GM12874 (cell line): ENCODE measurements at regions not wholly inside any gene's neighbourhood (a gene's known extent, or its start where the extent isn't known, plus 50 kb on each side); places are given as distances from the start of the nearest gene placed in this dataset.

Experiments used
- TF ChIP-seq, protein P1 (sequence below): IDR thresholded peaks from 2 replicates; pipeline ENCODE4 v1.5.1; 2011; ENCODE audit warnings: low read depth, mild to moderate bottlenecking, control low read depth, low read length, moderate library complexity; ENCODE audit not compliant: insufficient read depth

DNA sequence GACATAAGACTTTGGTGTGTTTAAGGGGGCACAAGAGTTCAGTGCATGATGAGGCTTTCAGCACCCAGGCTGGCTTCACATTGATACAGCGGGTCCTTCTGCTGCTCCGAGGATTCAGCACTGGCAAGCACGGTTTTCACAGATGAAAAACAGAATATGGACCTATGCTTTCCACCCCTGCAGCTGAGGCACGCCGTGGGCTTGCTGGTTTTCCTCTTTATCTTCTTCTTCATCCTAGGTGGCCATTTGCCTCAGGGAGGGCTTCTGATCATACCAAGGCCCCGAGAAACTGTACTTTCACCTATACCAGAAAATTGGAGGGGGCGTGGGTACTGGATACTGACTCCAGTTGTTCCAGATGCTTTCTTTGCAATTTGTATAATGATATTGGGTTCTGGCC is 277.1 kb upstream of the ZNF32 start:
- TF ChIP-seq, protein P1, sequence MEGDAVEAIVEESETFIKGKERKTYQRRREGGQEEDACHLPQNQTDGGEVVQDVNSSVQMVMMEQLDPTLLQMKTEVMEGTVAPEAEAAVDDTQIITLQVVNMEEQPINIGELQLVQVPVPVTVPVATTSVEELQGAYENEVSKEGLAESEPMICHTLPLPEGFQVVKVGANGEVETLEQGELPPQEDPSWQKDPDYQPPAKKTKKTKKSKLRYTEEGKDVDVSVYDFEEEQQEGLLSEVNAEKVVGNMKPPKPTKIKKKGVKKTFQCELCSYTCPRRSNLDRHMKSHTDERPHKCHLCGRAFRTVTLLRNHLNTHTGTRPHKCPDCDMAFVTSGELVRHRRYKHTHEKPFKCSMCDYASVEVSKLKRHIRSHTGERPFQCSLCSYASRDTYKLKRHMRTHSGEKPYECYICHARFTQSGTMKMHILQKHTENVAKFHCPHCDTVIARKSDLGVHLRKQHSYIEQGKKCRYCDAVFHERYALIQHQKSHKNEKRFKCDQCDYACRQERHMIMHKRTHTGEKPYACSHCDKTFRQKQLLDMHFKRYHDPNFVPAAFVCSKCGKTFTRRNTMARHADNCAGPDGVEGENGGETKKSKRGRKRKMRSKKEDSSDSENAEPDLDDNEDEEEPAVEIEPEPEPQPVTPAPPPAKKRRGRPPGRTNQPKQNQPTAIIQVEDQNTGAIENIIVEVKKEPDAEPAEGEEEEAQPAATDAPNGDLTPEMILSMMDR, result no peak

DNA sequence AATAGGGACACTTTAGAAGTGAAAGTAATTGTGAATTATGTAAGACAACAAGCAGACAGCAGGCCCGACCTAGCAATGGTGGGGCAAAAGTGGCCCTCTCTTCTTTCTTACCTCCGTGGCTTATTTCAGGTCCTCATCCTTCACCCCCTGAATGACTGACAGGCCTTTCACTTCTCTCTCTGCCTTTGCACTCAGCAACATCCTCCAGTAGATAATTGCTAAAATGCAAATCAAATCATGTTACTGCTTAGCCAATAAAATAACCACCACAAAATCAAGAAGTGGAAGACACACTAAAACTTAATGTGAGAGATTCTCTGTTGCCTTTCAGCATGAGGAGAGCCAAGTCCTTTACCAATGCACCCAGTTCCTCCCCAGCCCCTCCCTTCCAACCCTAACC is 274.6 kb upstream of the ZNF32 start:
- TF ChIP-seq, protein P1, result no peak

DNA sequence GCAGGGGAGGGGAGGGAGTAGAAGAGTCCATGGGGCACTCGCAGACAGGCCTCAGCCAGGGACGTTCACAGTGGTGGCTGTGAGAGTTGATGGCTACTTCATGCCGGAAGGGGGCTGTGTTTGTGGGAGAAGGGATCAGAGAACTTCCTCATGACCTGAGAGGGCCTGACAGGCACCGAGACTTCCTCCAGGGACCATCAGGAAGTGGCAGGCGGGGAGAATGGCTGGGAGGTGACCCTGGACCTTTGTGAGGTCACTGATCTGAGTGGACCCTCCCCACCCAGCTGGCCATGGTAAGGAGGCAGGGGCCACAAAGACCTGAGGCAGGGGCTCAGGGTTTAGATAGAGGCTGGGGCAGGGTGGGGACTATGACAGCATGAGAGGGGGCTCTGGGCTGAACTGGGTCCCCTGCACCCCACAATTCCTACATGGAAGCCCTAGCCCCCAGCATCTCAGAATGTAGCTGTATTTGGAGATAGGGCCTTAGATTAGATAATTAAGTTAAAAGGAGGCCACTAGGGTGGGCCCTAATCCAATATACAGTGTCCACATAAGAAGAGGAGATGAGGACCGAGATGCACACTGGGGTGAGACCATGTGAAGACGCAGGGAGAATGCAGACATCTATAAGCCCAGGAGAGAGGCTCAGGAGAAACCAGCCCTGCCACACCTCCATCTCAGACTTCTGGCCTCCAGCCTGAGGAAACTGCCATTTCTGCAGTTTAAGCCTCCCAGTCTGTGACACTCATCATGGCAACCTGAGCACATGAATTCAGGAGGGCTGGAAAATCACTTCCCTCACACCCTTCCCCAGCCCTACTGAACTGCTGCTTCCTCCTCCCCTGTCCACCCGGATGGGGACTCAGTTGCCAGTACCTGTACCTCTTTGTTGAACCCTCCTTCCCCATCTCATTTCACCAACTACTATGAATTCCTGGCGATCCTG is 273.9 kb upstream of the ZNF32 start:
- TF ChIP-seq, protein P1, result no peak

DNA sequence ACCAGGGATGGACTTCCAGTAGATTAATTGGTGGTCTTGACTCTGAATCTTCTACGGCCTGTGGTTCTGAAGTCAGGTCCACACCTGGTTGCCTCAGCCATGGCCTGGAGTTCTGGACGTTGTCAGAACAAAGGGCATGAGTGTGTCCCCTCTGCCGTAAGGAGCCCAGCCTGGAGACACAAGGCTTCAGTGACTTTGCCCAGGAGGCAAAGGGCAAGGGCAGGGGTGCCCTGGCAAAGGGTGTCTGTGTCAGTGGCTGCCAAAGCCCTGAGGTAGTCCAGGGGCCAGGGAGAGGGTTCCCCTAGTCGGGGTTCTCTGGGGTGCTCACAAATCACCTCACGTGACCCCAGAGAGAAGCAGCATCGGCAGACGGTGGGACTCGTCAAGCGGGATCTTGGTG is 273.2 kb upstream of the ZNF32 start:
- TF ChIP-seq, protein P1, result no peak

DNA sequence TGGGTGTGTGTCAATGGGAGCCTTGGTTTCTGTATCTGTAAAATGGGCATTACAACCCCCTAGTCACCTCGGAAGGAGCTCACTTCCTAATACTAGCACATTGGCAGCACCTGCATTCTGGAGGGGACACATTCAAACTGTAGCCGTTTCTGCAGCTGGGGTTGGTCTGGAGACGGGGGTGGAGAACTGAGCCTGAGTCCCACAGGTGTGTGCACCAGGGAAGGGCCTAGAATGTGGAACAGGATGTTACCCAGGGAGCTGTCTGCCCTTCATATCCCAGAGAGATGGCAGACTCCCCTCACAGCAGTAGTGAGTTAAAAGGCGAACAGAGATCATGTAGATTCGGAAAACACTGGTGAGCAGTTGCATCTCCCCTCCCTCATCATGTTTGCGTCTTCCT is 272.8 kb upstream of the ZNF32 start:
- TF ChIP-seq, protein P1, result no peak

DNA sequence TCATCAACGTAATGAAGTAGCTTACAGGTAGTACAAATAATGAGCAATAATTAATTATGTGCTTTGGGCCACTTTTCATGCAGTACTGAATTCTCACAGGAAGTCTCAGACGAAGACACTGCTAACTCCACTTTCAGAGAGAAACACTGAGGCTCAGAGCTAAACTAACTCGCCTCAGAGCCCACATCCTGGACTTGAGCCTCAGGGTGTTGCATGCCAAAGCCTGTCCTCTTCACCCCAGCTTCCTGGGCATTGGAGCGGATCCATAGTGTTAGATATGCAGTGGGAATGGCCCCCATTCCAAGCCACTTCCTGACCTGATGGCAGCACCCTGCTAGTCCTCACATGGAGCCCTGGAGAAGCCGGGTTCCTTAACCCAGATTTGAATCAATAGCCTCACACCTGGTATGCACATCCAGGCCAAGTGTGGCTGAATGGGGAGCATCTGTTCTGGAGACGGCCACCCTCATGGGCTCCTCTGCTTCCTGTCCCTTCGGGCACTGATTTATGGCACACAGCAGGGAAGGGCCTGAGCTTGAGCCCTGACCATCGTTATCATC is 265.1 kb upstream of the ZNF32 start:
- TF ChIP-seq, protein P1, result no peak

DNA sequence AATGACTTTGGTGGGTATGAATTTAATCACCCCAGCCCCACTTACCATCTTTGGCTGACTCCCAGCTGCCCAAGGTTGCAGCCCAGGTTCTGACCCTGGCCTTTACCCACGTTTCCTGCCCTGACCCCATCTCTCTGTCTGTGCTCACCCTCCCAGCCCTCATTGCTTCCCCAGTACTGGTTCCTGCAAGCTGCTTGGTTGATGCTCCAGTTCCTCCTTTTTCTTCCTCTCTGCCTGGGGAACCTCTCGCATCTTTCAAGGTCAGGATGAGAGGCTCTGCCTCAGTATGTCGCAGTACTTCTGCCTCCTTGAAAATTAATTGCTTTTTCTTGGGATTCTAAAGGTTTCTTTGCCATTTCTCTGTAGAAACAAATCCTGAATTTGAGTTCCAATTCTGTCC is 263.8 kb upstream of the ZNF32 start:
- TF ChIP-seq, protein P1, result no peak
